Fibroblast of villous mesenchyme (primary cell): ENCODE measurements at regions not wholly inside any gene's neighbourhood (a gene's known extent, or its start where the extent isn't known, plus 50 kb on each side); places are given as distances from the start of the nearest gene placed in this dataset.

Source experiments
- DNase-seq: peaks from one replicate; pipeline ENCODE4 v3.0.0-alpha.2; 2010; ENCODE audit warnings: low read depth
- H3K4me3 ChIP-seq: 2 replicates; pipeline ENCODE4 v1.5.1; 2011; ENCODE audit warnings: low read depth, mild to moderate bottlenecking, low read length
- TF ChIP-seq, protein P1 (sequence below): IDR thresholded peaks from 2 replicates; pipeline ENCODE4 v1.5.1; 2012; ENCODE audit warnings: low read depth, mild to moderate bottlenecking, low read length; ENCODE audit not compliant: insufficient read depth

DNA sequence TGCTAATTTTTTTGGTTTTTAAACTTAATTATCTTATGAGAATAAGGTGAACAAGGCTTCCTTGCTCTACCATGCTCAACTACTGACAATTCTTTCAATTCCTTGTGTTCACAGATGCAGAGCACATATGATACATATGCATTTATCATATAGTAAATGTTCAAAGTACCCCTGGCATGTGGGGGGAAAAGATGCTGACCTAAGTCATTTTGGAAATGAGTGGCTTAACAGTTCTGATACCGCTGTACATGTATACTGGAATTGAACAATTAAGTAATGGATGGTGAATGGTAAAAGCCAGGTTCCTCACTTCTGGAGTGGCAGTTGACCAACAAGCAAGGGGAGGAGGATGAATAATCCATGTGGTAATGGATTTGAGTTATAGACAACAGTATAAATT lies 149.6 kb downstream of the NAF1 start:
- TF ChIP-seq, protein P1, sequence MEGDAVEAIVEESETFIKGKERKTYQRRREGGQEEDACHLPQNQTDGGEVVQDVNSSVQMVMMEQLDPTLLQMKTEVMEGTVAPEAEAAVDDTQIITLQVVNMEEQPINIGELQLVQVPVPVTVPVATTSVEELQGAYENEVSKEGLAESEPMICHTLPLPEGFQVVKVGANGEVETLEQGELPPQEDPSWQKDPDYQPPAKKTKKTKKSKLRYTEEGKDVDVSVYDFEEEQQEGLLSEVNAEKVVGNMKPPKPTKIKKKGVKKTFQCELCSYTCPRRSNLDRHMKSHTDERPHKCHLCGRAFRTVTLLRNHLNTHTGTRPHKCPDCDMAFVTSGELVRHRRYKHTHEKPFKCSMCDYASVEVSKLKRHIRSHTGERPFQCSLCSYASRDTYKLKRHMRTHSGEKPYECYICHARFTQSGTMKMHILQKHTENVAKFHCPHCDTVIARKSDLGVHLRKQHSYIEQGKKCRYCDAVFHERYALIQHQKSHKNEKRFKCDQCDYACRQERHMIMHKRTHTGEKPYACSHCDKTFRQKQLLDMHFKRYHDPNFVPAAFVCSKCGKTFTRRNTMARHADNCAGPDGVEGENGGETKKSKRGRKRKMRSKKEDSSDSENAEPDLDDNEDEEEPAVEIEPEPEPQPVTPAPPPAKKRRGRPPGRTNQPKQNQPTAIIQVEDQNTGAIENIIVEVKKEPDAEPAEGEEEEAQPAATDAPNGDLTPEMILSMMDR: no peak
- no peak overlapping the region for H3K4me3 ChIP-seq
- no peak for DNase-seq

DNA sequence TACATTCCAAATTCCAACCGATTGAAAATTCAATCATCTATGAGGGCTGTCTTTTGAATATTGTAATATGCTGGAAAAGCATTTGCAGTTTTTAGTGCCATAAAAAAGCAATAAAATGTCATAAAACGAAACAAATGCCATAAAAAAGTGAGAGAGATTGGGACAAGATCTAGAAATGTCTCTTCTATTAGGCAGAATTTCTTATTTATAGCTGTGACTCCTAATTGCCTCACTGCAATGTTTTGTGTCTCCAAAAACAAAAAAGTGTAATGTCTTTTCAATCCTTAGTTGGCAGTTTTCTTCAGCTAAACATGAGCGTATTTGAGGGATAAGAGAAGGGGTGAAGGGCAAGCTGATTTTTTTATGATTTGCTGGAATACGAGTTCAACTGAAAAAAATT lies 153.9 kb downstream of the NAF1 start:
- no peak for DNase-seq
- no peak overlapping the region for H3K4me3 ChIP-seq
- TF ChIP-seq, protein P1: no peak

DNA sequence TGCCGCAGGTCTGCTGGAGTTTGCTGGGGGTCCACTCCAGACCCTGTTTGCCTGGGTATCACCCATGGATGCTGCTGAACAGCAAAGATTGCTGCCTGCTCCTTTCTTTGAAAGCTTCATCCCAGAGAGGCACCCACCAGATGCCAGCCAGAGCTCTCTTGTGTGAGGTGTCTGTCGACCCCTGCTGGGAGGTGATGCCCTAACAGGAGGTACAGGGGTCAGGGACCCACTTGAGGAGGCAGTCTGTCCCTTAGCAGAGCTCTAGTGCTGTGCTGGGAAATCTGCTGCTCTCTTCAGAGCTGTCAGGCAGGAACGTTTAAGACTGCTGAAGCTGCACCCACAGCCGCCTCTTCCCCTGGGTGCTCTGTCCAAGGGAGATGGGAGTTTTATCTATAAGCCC lies 162.7 kb downstream of the NAF1 start:
- TF ChIP-seq, protein P1: no peak
- no peak for DNase-seq
- no peak overlapping the region for H3K4me3 ChIP-seq

DNA sequence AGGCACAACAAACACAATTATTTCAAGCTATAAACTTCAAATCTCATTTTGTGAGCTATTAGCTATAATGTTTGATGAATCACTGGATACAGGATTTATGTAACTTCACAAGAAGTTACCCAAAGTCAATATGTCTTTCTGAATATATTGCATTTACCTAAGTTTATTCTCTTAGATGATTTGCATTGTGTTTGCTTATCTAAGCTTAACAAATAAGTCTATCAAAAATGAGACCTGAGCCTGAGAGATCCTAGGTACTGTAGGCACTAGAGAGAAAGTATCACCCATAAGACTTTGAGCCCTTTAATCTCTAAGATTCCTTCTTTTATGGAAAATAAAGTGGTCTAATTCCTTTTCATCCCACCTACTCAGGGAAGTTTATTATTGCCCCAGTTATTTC lies 178.2 kb downstream of the NAF1 start:
- DNase-seq: no peak
- H3K4me3 ChIP-seq: no peak overlapping the region
- TF ChIP-seq, protein P1: no peak

DNA sequence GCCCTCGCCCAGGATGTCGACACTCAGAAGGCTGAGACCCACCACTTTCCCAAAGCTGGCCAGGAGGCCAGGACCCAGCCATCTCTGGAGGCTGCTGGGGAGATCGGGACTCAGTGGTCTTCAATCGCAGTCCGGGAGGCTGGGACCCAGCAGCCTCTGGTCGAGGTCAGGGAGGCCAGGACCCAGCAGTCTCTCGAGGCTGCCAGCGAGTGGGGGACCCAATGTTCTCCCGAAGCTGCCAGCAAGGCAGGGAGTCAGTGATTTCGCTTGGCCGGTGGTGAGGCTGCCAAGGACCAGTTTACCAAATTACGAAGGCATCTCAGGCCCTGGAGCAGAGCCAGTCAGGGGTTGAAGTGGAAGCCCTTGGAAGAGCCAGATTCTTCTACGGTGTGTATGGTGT lies 181.6 kb downstream of the NAF1 start:
- no peak overlapping the region for H3K4me3 ChIP-seq
- no peak for DNase-seq
- TF ChIP-seq, protein P1: no peak

DNA sequence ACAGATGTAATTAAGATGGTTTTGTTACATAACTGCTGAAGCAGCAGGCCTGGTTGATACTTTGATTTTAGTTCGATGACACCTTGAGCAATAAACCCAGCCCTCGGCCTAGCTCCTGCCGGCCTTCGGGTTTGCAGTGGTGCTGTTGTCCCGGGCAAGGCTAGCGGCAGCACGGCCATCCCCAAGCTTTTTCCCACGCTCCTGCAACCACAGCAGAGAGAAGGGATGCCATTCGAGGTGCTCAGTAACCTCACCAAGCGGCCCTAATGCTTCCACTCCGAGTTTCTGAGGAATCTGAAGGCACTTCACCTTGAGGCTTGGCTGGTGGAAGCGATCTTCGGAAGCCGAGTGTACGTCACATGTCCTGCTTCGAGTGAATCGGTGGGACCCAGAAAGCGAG lies 182.1 kb downstream of the NAF1 start:
- DNase-seq: no peak
- H3K4me3 ChIP-seq: no peak overlapping the region
- TF ChIP-seq, protein P1: no peak

DNA sequence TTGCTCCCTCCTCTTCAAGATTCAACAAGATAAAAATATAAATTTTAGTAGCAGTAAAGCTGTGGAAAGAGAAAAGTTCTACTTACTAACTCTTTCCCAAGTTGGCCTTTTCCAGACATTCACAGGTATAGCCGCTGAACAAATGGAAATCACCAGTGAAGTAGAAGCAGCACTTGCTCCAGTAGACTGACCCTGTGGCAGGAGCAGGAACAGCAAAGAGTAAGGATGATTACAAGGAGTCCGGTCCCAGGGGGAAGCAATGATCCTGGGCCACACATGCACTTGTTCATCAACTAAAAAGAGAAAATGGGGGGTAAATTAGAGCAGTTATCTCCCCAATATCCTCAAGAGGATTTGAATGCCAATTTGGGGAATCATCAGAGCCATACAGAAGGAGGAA lies 184.9 kb downstream of the NAF1 start:
- TF ChIP-seq, protein P1: no peak
- no peak for DNase-seq
- H3K4me3 ChIP-seq: no peak overlapping the region
